HEK293 (cell line): ENCODE measurements at regions not wholly inside any gene's neighbourhood (a gene's known extent, or its start where the extent isn't known, plus 50 kb on each side); places are given as distances from the start of the nearest gene placed in this dataset.

Experiments used
- CTCF ChIA-PET: fragments of 350-600 bp; formaldehyde crosslinking; extraction: SDS; loops from one replicate; lab custom pipeline; 2021; ENCODE audit warnings: antibody characterized with exemption; lab: Yijun Ruan, JAX
- POLR2A ChIA-PET: fragments of 300-600 bp; formaldehyde crosslinking; extraction: SDS; loops from one replicate; lab custom pipeline; 2020; ENCODE audit warnings: antibody characterized with exemption, inconsistent platforms; lab: Yijun Ruan, JAX
- H3K27ac ChIP-seq: fragments of 200-500 bp; sonication (Bioruptor generic); 2 replicates; pipeline ENCODE4 v1.5.1; 2014; ENCODE audit warnings: low read depth, low read length, control low read depth, inconsistent platforms; ENCODE audit errors: extremely low read depth
- H3K36me3 ChIP-seq, 2 experiments: fragments of 200-500 bp in 1 of 2; sonication (Bioruptor generic) in 1 of 2; 1 replicate in 1 of 2; 2 replicates in 1 of 2; pipeline ENCODE4 v1.5.1; 2014 to 2017; ENCODE audit warnings: inconsistent platforms in 2 of 2, low read length in 2 of 2; ENCODE audit not compliant: control insufficient read depth in 2 of 2, insufficient read depth in 1 of 2
- H3K4me1 ChIP-seq: fragments of 200-500 bp; sonication (Bioruptor generic); 2 replicates; pipeline ENCODE4 v1.5.1; 2014; ENCODE audit warnings: mild to moderate bottlenecking, low read length, inconsistent platforms; ENCODE audit not compliant: control insufficient read depth, insufficient read depth
- H3K4me3 ChIP-seq: 2 replicates; pipeline ENCODE4 v1.5.1; 2011; ENCODE audit warnings: low read depth, mild to moderate bottlenecking, control low read depth, low read length, moderate library complexity
- H3K9me3 ChIP-seq: fragments of 200-500 bp; sonication (Bioruptor generic); 2 replicates; pipeline ENCODE4 v1.5.1; 2014; ENCODE audit warnings: low read depth, low read length, inconsistent platforms; ENCODE audit not compliant: control insufficient read depth, insufficient read depth
- GFI1B ChIP-seq: fragments of 450-650 bp; formaldehyde crosslinking; IDR thresholded peaks from 2 replicates; pipeline ENCODE4 v1.5.1; 2016; ENCODE audit warnings: missing biosample characterization, missing genetic modification characterization
- GLI2 ChIP-seq: fragments of 450-650 bp; formaldehyde crosslinking; IDR thresholded peaks from 2 replicates; pipeline ENCODE4; 2017; ENCODE audit warnings: missing biosample characterization, missing genetic modification characterization, low read depth, borderline replicate concordance
- GLIS1 ChIP-seq: fragments of 450-650 bp; formaldehyde crosslinking; IDR thresholded peaks from 2 replicates; pipeline ENCODE4 v1.5.1; 2016; ENCODE audit warnings: missing biosample characterization, missing genetic modification characterization
- GLIS2 ChIP-seq: fragments of 450-650 bp; formaldehyde crosslinking; IDR thresholded peaks from 2 replicates; pipeline ENCODE4 v1.5.1; 2016; ENCODE audit warnings: missing biosample characterization, missing genetic modification characterization
- KLF1 ChIP-seq: fragments of 450-650 bp; formaldehyde crosslinking; IDR thresholded peaks from 2 replicates; pipeline ENCODE4 v1.5.1; 2016; ENCODE audit warnings: missing biosample characterization, missing genetic modification characterization
- SP7 ChIP-seq: fragments of 450-650 bp; formaldehyde crosslinking; IDR thresholded peaks from 2 replicates; pipeline ENCODE4 v1.5.1; 2016; ENCODE audit warnings: missing biosample characterization, missing genetic modification characterization
- YY1 ChIP-seq: fragments of 450-650 bp; formaldehyde crosslinking; IDR thresholded peaks from 2 replicates; pipeline ENCODE4 v1.5.1; 2018; ENCODE audit warnings: missing biosample characterization, missing genetic modification characterization
- ZFP41 ChIP-seq: fragments of 450-650 bp; formaldehyde crosslinking; IDR thresholded peaks from 2 replicates; pipeline ENCODE4 v1.5.1; 2016; ENCODE audit warnings: missing biosample characterization, missing genetic modification characterization, borderline replicate concordance
- ZIC2 ChIP-seq: fragments of 450-650 bp; formaldehyde crosslinking; IDR thresholded peaks from 2 replicates; pipeline ENCODE4 v1.5.1; 2016; ENCODE audit warnings: missing biosample characterization, missing genetic modification characterization
- ZNF146 ChIP-seq: fragments of 450-650 bp; formaldehyde crosslinking; IDR thresholded peaks from 2 replicates; pipeline ENCODE4 v1.5.1; 2016; ENCODE audit warnings: missing biosample characterization, missing genetic modification characterization
- ZNF24 ChIP-seq: fragments of 450-650 bp; formaldehyde crosslinking; IDR thresholded peaks from 2 replicates; pipeline ENCODE4 v1.5.1; 2016; ENCODE audit warnings: missing biosample characterization, missing genetic modification characterization
- ZNF416 ChIP-seq: fragments of 450-650 bp; formaldehyde crosslinking; IDR thresholded peaks from 2 replicates; pipeline ENCODE4 v1.5.1; 2016; ENCODE audit warnings: missing biosample characterization, missing genetic modification characterization
- ZNF510 ChIP-seq: fragments of 450-650 bp; formaldehyde crosslinking; IDR thresholded peaks from 2 replicates; pipeline ENCODE4 v1.5.1; 2018; ENCODE audit warnings: mild to moderate bottlenecking, missing genetic modification characterization, missing biosample characterization; ENCODE audit not compliant: insufficient replicate concordance
- ZNF621 ChIP-seq: fragments of 450-650 bp; formaldehyde crosslinking; IDR thresholded peaks from 2 replicates; pipeline ENCODE4 v1.5.1; 2017; ENCODE audit warnings: missing biosample characterization, missing genetic modification characterization
- ZNF654 ChIP-seq: fragments of 450-650 bp; formaldehyde crosslinking; IDR thresholded peaks from 2 replicates; pipeline ENCODE4 v1.5.1; 2016; ENCODE audit warnings: low read depth, missing biosample characterization, missing genetic modification characterization
- ZNF670 ChIP-seq: fragments of 450-650 bp; formaldehyde crosslinking; IDR thresholded peaks from 2 replicates; pipeline ENCODE4 v1.5.1; 2016; ENCODE audit warnings: missing biosample characterization, missing genetic modification characterization, low read depth
- ZNF791 ChIP-seq: fragments of 450-650 bp; formaldehyde crosslinking; IDR thresholded peaks from 2 replicates; pipeline ENCODE4 v1.5.1; 2016; ENCODE audit warnings: missing biosample characterization, missing genetic modification characterization
- TF ChIP-seq, protein P1 (sequence below): fragments of 450-650 bp; formaldehyde crosslinking; IDR thresholded peaks from 2 replicates; pipeline ENCODE4 v1.5.1; 2016; ENCODE audit warnings: missing biosample characterization, missing genetic modification characterization
- TF ChIP-seq, protein P2 (sequence below): fragments of 450-650 bp; formaldehyde crosslinking; IDR thresholded peaks from 2 replicates; pipeline ENCODE4 v1.5.1; 2016; ENCODE audit warnings: missing biosample characterization, missing genetic modification characterization
- TF ChIP-seq, protein P3 (sequence below): fragments of 450-650 bp; formaldehyde crosslinking; IDR thresholded peaks from 2 replicates; pipeline ENCODE4 v1.5.0; 2017; ENCODE audit warnings: missing biosample characterization, missing genetic modification characterization, borderline replicate concordance
- TF ChIP-seq, protein P4 (sequence below): fragments of 450-650 bp; formaldehyde crosslinking; optimal IDR thresholded peaks from 2 replicates; pipeline ENCODE3; 2016; ENCODE audit warnings: missing biosample characterization, mild to moderate bottlenecking, missing genetic modification characterization

DNA sequence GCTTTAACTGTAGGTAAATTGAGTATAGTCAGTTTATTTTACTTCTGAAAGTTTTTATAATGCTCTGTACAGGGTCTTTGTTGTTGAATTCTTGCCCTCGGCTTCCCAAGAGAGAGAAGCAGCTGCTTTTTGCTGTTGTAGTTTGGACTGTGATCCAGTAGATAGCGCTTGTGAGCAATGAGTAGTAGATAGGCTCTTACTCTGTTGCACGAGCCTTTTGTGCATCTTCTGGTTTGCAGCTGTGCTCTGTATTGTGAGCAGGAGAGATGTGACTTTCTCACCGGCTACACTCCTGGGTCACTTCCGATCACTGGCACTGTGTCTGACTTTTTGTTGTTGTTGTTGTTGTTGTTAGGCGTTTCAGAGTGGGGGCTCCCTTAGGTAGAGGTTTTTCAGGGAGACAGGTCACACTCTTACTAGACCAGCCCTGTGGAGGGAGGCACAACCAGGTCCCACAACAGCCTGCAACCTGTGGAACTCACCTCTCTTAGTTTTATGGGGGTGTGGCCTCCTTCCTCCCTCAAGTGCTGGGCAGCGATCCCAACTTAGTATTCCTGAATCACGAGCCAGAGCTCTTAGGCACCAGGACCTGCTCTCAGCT lies 822.1 kb upstream of the GALNTL6 start:
- ChIA-PET CTCF (interaction anchor here (0.5 to 1.7 kb wide), 5 partner anchors 9 to 1990 kb away, joined by 3 to 6 read pairs (median 4); no protein-coding TSS in a partner anchor), POLR2A (no interaction called here)
- Histone ChIP-seq H3K4me1 (no peaks in the 10 kb centered on the region), H3K36me3 (no peaks in the 10 kb centered on the region), H3K27ac (no peak overlapping the region), H3K4me3 (no peak overlapping the region), H3K9me3 (no peaks in the 10 kb centered on the region)
- TF ChIP-seq ZFP41 (tag by site-specific recombination): no peak
- peak; percentile 39 for TF ChIP-seq ZNF654 (tag by site-specific recombination)

DNA sequence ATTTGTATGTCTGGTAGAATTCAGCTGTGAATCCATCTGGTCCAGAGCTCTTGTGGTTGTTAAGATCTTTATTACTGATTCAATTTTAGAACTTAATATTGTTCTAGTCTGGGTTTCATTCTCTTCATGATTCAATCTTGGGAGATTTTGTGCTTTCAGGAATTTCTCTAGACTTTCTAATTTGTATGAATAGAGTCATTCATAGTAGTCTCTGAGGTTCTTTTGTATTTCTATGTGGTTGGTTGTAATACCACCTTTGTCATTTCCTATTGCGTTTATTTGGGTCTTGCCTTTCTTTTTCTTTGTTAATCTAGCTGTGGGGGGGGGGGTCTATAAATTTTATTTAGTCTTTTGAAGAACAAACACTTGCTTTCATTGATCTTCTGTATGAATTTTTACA lies 824.8 kb upstream of the GALNTL6 start:
- TF ChIP-seq ZNF621: no peak
- TF ChIP-seq ZNF670 (tag by site-specific recombination): no peak
- no peak for TF ChIP-seq ZNF146 (tag by site-specific recombination)
- TF ChIP-seq, protein P1, sequence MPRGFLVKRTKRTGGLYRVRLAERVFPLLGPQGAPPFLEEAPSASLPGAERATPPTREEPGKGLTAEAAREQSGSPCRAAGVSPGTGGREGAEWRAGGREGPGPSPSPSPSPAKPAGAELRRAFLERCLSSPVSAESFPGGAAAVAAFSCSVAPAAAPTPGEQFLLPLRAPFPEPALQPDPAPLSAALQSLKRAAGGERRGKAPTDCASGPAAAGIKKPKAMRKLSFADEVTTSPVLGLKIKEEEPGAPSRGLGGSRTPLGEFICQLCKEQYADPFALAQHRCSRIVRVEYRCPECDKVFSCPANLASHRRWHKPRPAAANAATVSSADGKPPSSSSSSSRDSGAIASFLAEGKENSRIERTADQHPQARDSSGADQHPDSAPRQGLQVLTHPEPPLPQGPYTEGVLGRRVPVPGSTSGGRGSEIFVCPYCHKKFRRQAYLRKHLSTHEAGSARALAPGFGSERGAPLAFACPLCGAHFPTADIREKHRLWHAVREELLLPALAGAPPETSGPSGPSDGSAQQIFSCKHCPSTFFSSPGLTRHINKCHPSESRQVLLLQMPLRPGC (tag by site-specific recombination): no peak
- TF ChIP-seq, protein P2, sequence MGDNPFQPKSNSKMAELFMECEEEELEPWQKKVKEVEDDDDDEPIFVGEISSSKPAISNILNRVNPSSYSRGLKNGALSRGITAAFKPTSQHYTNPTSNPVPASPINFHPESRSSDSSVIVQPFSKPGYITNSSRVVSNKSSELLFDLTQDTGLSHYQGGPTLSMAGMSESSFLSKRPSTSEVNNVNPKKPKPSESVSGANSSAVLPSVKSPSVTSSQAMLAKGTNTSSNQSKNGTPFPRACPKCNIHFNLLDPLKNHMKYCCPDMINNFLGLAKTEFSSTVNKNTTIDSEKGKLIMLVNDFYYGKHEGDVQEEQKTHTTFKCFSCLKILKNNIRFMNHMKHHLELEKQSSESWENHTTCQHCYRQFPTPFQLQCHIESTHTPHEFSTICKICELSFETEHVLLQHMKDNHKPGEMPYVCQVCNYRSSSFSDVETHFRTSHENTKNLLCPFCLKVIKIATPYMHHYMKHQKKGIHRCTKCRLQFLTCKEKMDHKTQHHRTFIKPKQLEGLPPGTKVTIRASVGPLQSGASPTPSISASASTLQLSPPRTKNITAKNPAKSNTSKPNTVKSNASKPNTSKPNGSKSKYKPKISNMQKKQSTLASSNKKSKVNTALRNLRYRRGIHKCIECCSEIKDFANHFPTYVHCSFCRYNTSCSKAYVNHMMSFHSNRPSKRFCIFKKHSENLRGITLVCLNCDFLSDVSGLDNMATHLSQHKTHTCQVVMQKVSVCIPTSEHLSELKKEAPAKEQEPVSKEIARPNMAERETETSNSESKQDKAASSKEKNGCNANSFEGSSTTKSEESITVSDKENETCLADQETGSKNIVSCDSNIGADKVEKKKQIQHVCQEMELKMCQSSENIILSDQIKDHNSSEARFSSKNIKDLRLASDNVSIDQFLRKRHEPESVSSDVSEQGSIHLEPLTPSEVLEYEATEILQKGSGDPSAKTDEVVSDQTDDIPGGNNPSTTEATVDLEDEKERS (tag by site-specific recombination): no peak
- no peak for TF ChIP-seq GLIS2 (tag by site-specific recombination)
- Histone ChIP-seq H3K4me1 (no peaks in the 10 kb centered on the region), H3K36me3 (no peaks in the 10 kb centered on the region), H3K4me3 (no peak overlapping the region), H3K9me3 (no peaks in the 10 kb centered on the region), H3K27ac (no peak overlapping the region)
- ChIA-PET CTCF (interaction anchor here (0.5 to 0.6 kb wide), 2 partner anchors 444 to 808 kb away, joined by 3 to 4 read pairs; no protein-coding TSS in a partner anchor), POLR2A (no interaction called here)

DNA sequence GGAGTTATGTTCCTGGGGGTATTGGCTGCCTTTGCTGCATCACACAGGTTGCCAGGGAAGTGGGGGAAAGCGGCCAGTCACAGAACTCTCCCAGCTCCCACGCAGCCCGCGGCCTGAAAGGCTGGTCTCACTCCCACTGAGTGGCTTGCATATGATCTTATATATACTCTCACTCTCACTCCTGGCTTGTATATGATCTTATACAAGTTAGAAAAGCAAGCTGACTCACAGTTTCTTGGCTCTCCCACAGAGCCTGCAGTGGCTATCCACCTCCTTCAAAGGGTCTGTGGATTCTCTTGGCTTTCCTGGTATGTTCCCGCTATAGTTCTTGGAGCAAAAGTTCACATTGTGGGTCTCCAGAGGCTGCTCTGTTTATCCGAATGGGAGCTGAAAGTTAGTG lies 833.5 kb upstream of the GALNTL6 start:
- no peaks in the 10 kb centered on the region for H3K36me3 ChIP-seq
- H3K4me3 ChIP-seq: no peak overlapping the region
- CTCF ChIA-PET: interaction anchor here (0.8 kb wide), 1 partner anchor 11 kb away, joined by 5 read pairs; no protein-coding TSS in a partner anchor
- no peaks in the 10 kb centered on the region for H3K4me1 ChIP-seq
- POLR2A ChIA-PET: no interaction called here
- no peaks in the 10 kb centered on the region for H3K9me3 ChIP-seq
- no peak overlapping the region for H3K27ac ChIP-seq
- no peak for TF ChIP-seq ZNF416 (tag by site-specific recombination)
- TF ChIP-seq ZNF24 (tag by site-specific recombination): no peak
- TF ChIP-seq, protein P3, sequence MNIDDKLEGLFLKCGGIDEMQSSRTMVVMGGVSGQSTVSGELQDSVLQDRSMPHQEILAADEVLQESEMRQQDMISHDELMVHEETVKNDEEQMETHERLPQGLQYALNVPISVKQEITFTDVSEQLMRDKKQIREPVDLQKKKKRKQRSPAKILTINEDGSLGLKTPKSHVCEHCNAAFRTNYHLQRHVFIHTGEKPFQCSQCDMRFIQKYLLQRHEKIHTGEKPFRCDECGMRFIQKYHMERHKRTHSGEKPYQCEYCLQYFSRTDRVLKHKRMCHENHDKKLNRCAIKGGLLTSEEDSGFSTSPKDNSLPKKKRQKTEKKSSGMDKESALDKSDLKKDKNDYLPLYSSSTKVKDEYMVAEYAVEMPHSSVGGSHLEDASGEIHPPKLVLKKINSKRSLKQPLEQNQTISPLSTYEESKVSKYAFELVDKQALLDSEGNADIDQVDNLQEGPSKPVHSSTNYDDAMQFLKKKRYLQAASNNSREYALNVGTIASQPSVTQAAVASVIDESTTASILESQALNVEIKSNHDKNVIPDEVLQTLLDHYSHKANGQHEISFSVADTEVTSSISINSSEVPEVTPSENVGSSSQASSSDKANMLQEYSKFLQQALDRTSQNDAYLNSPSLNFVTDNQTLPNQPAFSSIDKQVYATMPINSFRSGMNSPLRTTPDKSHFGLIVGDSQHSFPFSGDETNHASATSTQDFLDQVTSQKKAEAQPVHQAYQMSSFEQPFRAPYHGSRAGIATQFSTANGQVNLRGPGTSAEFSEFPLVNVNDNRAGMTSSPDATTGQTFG (tag by site-specific recombination): no peak
- no peak for TF ChIP-seq SP7 (tag by site-specific recombination)
- TF ChIP-seq ZNF791 (tag by site-specific recombination): no peak
- no peak for TF ChIP-seq GFI1B (tag by site-specific recombination)
- TF ChIP-seq GLI2 (tag by site-specific recombination): no peak
- TF ChIP-seq KLF1 (tag by site-specific recombination): no peak
- TF ChIP-seq YY1 (tag by site-specific recombination): no peak
- TF ChIP-seq, protein P4, sequence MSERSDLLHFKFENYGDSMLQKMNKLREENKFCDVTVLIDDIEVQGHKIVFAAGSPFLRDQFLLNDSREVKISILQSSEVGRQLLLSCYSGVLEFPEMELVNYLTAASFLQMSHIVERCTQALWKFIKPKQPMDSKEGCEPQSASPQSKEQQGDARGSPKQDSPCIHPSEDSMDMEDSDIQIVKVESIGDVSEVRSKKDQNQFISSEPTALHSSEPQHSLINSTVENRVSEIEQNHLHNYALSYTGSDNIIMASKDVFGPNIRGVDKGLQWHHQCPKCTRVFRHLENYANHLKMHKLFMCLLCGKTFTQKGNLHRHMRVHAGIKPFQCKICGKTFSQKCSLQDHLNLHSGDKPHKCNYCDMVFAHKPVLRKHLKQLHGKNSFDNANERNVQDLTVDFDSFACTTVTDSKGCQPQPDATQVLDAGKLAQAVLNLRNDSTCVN (tag by site-specific recombination): no peak
- TF ChIP-seq GLIS1 (tag by site-specific recombination): no peak
- no peak for TF ChIP-seq ZIC2 (tag by site-specific recombination)
- no peak for TF ChIP-seq ZNF510 (tag by site-specific recombination)
